NCI-H1694 treated with DMSO at 0.1 percent for 48 hours (cell line): ENCODE measurements at regions not wholly inside any gene's neighbourhood (a gene's known extent, or its start where the extent isn't known, plus 50 kb on each side); places are given as distances from the start of the nearest gene placed in this dataset.
"Not testable (repeated sequence)": the region's sequence is repeated elsewhere in the genome, so short reads cannot be mapped to it uniquely, and the experiment has no call there.

ENCODE experiments used
- DNase-seq: peaks from one replicate; lab custom pipeline; 2025; lab: John Stamatoyannopoulos, UW

GRCh38 chr18:49731860-49732311 lies 81.4 kb downstream of the ACAA2 start:
- no peak for DNase-seq

- no peak for DNase-seq
These were observed 81.9 kb downstream of the ACAA2 start for GRCh38 chr18:49731421-49731841.

DNA sequence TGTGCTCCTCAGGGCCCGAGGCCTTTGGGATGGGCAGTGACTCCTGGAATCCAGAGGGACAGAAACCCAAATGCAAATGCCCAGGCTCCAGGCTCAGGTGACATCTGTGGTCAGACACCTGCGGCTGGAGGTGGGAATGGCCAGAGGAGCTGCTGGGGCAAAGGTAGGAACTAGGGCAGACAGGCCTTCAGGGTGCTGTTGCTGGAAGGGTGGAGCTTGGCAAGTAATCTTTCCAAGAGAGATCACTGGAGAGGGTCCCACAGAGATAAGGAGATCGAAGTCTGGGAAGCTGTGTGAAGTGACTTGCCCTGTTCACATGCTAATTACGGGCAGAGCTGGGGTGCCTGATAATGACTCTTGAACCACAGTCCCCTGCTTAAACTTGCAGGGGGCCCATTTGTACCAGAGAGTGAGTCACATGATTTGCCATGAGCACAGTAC lies 82.4 kb downstream of the ACAA2 start:
- no peak for DNase-seq

DNA sequence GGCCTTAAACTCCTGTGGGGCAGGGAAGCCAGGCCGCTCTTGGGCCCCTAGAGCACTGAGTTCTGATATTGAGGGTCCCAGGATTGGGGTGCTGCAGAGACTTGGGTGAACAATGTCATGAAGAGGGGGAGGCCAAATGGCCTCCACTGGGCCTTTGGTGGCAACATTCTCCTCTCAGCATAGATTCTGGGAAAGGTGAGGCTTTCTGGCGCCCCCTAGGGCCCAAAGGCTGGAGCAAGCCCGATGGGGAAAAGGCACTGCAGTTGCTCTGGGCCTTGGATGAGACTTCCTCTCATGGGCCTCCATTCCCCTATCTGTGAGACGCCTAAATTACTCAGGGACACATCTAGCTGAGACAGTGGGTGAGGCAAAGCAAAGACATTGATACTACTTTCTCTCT lies 84.8 kb downstream of the ACAA2 start:
- peak; percentile 22 for DNase-seq

- DNase-seq, result no peak
These were observed 85.5 kb downstream of the ACAA2 start for GRCh38 chr18:49727816-49728215.

DNA sequence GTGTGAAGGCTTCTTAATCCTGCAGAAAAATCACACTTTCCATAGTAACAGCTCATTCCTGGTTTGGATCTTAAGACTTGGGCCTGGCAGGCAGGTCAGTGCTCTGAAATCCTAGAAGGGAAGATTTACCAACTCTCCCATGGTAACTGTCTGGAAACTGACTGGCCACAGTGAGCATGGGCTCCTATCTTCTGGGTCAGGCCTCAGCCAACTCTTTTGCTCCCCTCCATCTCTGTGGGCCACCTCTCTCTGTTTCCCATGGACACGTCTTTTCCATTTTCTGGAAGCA lies 86.7 kb downstream of the ACAA2 start:
- no peak for DNase-seq

- DNase-seq, result no peak
These were observed 87.3 kb downstream of the ACAA2 start for GRCh38 chr18:49725809-49726674.

DNA sequence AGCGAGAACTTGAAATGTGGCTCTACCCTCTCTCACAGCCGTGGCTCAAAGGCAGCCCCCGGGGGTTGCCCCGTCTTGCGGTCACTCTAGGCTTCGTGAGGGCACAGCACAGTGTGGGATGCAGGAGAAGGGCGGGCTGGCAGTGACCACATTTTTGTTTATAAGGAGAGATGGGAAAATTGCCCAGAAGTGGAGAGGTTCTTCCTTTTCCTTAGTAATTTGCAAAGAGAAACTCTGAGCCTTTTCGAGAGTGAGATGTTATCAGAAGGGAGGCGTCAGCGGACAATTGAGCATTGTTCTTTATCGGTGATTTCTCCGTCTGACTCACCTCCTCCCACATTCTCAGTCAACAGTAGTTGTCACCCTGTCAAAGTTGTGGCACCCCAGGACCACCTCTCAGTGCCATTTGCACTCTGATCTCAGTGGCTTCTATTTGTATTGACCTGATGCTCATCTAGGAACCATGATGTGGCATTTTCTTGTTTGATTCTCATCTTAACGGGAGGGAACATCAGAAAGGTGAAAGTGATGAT lies 89.6 kb downstream of the ACAA2 start:
- no peak for DNase-seq

- no peak for DNase-seq
These were observed 90.9 kb downstream of the ACAA2 start for GRCh38 chr18:49722477-49722876.

DNA sequence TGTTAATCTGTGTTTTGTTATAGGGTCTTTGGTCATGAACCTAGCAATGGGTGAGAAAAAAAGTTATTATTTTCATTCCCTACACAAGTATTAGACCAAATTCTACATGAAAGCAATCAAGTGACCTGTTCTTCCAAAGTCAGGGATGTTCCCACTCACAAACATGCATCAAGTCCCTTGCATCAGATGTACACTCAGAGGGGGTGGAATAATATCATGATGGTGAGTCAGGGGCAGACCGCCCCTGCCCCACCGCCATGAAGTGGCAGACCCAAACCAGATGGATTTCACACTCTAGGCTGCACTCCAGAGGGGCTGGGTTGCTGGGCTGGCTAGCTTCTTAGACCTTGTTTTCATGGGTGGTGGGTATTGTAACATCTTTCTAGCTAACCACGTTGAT lies 91.4 kb downstream of the ACAA2 start:
- no peak for DNase-seq

- DNase-seq, result not testable (repeated sequence)
These were observed 92.4 kb downstream of the ACAA2 start for GRCh38 chr18:49720944-49721343.

DNA sequence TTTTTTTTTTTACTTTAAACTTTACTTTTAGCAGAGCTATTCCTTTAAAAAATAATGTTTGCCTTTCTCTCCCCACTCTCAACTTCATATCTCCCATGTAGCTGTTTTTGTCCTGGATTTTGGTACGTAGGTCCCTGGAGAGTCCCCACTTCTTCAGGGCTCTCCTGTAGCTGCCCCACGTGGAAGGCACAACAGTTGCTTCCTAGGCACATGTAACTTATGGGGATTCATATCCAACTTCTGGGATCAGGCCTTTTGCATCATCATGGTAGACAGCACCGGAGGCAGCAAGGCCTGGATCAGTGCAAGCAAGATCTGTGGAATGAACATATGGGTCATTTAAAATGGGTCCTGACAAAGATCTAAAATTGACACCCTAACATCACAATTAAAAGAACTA lies 95.7 kb downstream of the ACAA2 start:
- DNase-seq, result no peak

DNA sequence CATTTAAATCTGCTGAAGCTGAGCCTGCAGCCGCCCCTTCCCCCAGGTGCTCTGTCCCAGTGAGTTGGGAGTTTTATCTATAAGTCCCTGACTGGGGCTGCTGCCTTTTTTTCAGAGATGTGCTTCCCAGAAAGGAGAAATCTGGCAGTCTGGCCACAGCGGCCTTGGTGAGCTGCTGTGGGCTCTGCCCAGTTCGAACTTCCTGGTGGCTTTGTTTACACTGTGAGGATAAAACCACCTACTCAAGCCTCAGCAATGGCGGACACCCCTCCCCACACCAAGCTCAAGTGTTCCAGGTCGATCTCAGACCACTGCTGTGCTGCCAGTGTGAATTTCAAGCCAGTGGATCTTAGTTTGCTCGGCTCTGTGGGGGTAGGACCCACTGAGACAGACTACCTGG lies 97.3 kb downstream of the ACAA2 start:
- DNase-seq, result no peak

GRCh38 chr18:49709347-49709690 lies 104.0 kb downstream of the ACAA2 start:
- DNase-seq, result no peak

GRCh38 chr18:49708662-49709346 lies 104.5 kb downstream of the ACAA2 start:
- DNase-seq, result no peak

- no peak for DNase-seq
These were observed 105.7 kb downstream of the ACAA2 start for GRCh38 chr18:49707599-49707998.

DNA sequence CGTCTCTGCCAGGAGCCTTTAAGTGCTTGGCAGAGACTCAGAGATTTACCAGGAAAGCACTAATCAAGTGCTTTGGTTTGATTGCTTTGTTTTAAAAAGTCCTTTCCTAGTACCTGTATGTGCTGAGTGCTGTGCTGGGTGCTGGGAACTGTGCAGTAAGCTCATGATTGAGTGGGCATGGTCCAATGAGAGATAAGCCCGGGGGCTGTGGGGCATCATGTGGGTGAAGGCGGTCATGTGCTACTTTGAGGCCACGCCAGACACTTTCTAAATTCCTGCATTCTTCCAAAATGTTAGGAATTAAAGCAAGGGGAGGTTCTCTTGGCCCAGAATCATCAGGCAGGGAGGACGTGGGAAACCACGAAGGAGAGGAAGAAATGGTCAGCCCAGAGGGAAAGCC lies 109.0 kb downstream of the ACAA2 start:
- DNase-seq, result no peak

DNA sequence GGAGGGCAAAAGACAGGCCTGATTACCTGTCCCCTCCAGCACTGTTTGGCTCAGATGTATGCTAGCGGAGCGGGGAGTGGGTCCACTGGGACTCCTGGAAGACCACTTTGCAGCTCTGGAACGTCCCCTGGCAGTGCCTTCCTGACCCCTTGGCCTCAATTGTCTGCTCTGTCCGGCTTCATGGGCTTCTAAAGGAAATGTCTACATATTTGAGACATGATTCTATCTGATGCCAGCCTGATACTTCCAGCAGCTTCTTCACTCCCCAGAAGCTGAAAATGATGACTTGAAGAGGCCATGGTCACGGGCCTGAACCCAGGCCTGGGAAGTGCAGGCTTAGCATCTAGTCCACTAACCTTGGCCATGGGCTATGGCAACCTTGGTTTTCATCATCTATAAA lies 112.1 kb downstream of the ACAA2 start:
- no peak for DNase-seq

DNA sequence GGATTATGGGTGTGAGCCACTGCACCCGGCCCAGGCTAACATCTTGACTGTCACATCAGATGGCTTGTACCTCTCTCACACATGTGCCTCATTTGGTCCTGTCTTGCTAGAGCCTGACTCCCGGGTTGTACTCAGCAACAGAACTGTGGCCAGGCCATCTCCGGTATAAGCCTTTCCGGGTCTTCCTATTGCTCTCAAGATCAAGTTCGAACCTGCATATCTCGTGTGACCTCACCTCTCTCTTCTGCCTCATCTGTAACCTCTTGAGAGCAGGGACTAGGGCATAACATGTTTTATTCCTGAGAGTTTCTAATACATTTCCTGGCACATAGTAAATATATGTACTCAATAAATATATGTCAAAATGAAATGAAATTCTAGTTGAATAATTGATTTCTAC lies 114.0 kb downstream of the ACAA2 start:
- no peak for DNase-seq

GRCh38 chr18:49698525-49699025 lies 114.8 kb downstream of the ACAA2 start:
- DNase-seq, result no peak

- DNase-seq, result no peak
These were observed 115.4 kb downstream of the ACAA2 start for GRCh38 chr18:49697757-49698524.

GRCh38 chr18:49697049-49697448 lies 116.3 kb downstream of the ACAA2 start:
- DNase-seq, result no peak
